IMR-90 (cell line): ENCODE measurements at regions not wholly inside any gene's neighbourhood (a gene's known extent, or its start where the extent isn't known, plus 50 kb on each side); places are given as distances from the start of the nearest gene placed in this dataset.

Experiments
- ATAC-seq: fragments of 200-7000 bp; cut with Tn5 transposase; 2 replicates; pipeline ENCODE4 v1.9.1; 2020; ENCODE audit warnings: low read depth, mild to moderate bottlenecking, moderate library complexity
- BruUV-seq: library from RNA; stranded (reverse); fragments of 400-500 nt; replicated peaks from 2 replicates; lab custom pipeline; 2021; lab: Mats Ljungman, UMichigan
- CTCF ChIA-PET: fragments of 300-600 bp; formaldehyde crosslinking; extraction: SDS; loops from one replicate; lab custom pipeline; 2021; ENCODE audit warnings: antibody characterized with exemption; lab: Yijun Ruan, JAX
- POLR2A ChIA-PET: fragments of 300-600 bp; sonication (Branson Sonifier 250); formaldehyde crosslinking; loops from one replicate; lab custom pipeline; 2022; ENCODE audit warnings: antibody characterized with exemption; ENCODE audit not compliant: unreplicated experiment; lab: Charles Lee
- DNase-seq: peaks from one replicate; pipeline ENCODE4 v3.0.0; 2013
- H2AFZ ChIP-seq: replicated peaks from 2 replicates; pipeline ENCODE3; 2013; ENCODE audit warnings: low read length, mild to moderate bottlenecking; ENCODE audit not compliant: poor library complexity
- H2AK5ac ChIP-seq: 2 replicates; pipeline ENCODE4 v1.6.1; 2013; ENCODE audit warnings: low read depth, low read length, inconsistent platforms
- H2AK9ac ChIP-seq: replicated peaks from 2 replicates; pipeline ENCODE3; 2013; ENCODE audit warnings: mild to moderate bottlenecking, low read depth, low read length, moderate library complexity; ENCODE audit not compliant: poor library complexity
- H2BK120ac ChIP-seq: 2 replicates; pipeline ENCODE4 v1.6.1; 2013; ENCODE audit warnings: low read depth, low read length, inconsistent platforms
- H2BK15ac ChIP-seq: 3 replicates; pipeline ENCODE4 v1.6.1; 2013; ENCODE audit warnings: low read depth, low read length, inconsistent platforms
- H2BK20ac ChIP-seq: 2 replicates; pipeline ENCODE4 v1.6.1; 2013; ENCODE audit warnings: low read depth, mild to moderate bottlenecking, inconsistent platforms, low read length, moderate library complexity
- H2BK5ac ChIP-seq: 2 replicates; pipeline ENCODE4 v1.6.1; 2013; ENCODE audit warnings: mild to moderate bottlenecking, low read depth, low read length, inconsistent platforms; ENCODE audit not compliant: poor library complexity, severe bottlenecking
- H3K14ac ChIP-seq: replicated peaks from 2 replicates; pipeline ENCODE4 v1.6.1; 2013; ENCODE audit warnings: low read depth, low read length, inconsistent platforms
- H3K18ac ChIP-seq: 2 replicates; pipeline ENCODE4 v1.6.1; 2013; ENCODE audit warnings: low read depth, low read length, control low read depth
- H3K23ac ChIP-seq: 2 replicates; pipeline ENCODE4 v1.6.1; 2013; ENCODE audit warnings: low read depth, low read length, inconsistent platforms
- H3K27ac ChIP-seq: 2 replicates; pipeline ENCODE4 v1.5.1; 2013; ENCODE audit warnings: mild to moderate bottlenecking, control low read depth, low read length; ENCODE audit not compliant: insufficient read depth
- H3K27me3 ChIP-seq: 2 replicates; pipeline ENCODE4 v1.6.1; 2013; ENCODE audit warnings: low read length; ENCODE audit not compliant: control insufficient read depth, insufficient read depth
- H3K36me3 ChIP-seq: 2 replicates; pipeline ENCODE4 v1.6.1; 2013; ENCODE audit warnings: low read length, mixed read lengths; ENCODE audit not compliant: control insufficient read depth, insufficient read depth
- H3K4ac ChIP-seq: 2 replicates; pipeline ENCODE4 v1.6.1; 2013; ENCODE audit warnings: low read depth, low read length, inconsistent platforms
- H3K4me1 ChIP-seq: 2 replicates; pipeline ENCODE4 v1.6.1; 2013; ENCODE audit warnings: low read length, mixed read lengths; ENCODE audit not compliant: control insufficient read depth, insufficient read depth
- H3K4me2 ChIP-seq: 2 replicates; pipeline ENCODE4 v1.6.1; 2013; ENCODE audit warnings: low read depth, mild to moderate bottlenecking, control low read depth, low read length, moderate library complexity
- H3K4me3 ChIP-seq: 2 replicates; pipeline ENCODE4 v1.5.1; 2013; ENCODE audit warnings: low read depth, mild to moderate bottlenecking, control low read depth, low read length, moderate library complexity; ENCODE audit not compliant: insufficient read depth
- H3K56ac ChIP-seq: 2 replicates; pipeline ENCODE4 v1.6.1; 2013; ENCODE audit warnings: low read length, inconsistent platforms; ENCODE audit not compliant: insufficient read depth; ENCODE audit errors: extremely low read depth
- H3K79me1 ChIP-seq, 2 experiments: 2 replicates each; pipeline ENCODE4 v1.6.1; 2013; ENCODE audit warnings: low read length in 2 of 2, inconsistent platforms in 1 of 2, low read depth in 1 of 2
- H3K9ac ChIP-seq: 2 replicates; pipeline ENCODE4 v1.6.1; 2013; ENCODE audit warnings: low read depth, low read length, control low read depth
- H3K9me1 ChIP-seq: 2 replicates; pipeline ENCODE4 v1.6.1; 2013; ENCODE audit warnings: low read length, inconsistent platforms; ENCODE audit not compliant: insufficient read depth
- H3K9me3 ChIP-seq: 2 replicates; pipeline ENCODE4 v1.6.1; 2013; ENCODE audit warnings: low read length; ENCODE audit not compliant: control insufficient read depth, insufficient read depth
- H4K20me1 ChIP-seq: 2 replicates; pipeline ENCODE4 v1.6.1; 2013; ENCODE audit warnings: low read length, inconsistent platforms; ENCODE audit not compliant: insufficient read depth
- H4K5ac ChIP-seq: 2 replicates; pipeline ENCODE4 v1.6.1; 2013; ENCODE audit warnings: mild to moderate bottlenecking, low read depth, low read length, control low read depth
- H4K8ac ChIP-seq, 2 experiments: 2 replicates each; pipeline ENCODE4 v1.6.1; 2013; ENCODE audit warnings: low read depth in 2 of 2, low read length in 2 of 2, control low read depth in 1 of 2, inconsistent platforms in 1 of 2
- H4K91ac ChIP-seq: 2 replicates; pipeline ENCODE4 v1.6.1; 2013; ENCODE audit warnings: low read depth, low read length, inconsistent platforms; ENCODE audit not compliant: insufficient read depth
- CTCF ChIP-seq: conservative IDR thresholded peaks from 2 replicates; pipeline ENCODE4 v1.5.1; 2012; ENCODE audit warnings: mild to moderate bottlenecking, low read depth, low read length, improper control_type of control experiment
- RFX5 ChIP-seq: IDR thresholded peaks from 2 replicates; pipeline ENCODE4 v1.8.0; 2012; ENCODE audit warnings: low read depth, mild to moderate bottlenecking, low read length, moderate library complexity
- WGBS, 2 experiments: methylation state at CpG; one replicate each; pipeline versions ENCODE4 v1.1.5 to v1.1.7; 2013; ENCODE audit warnings: missing lambda C conversion rate in 2 of 2; ENCODE audit not compliant: insufficient read length in 1 of 2; ENCODE audit errors: extremely low coverage in 2 of 2; 5-methylcytosine and 5-hydroxymethylcytosine counted together
- dilution Hi-C: fragments of 300-500 bp; cut with HindIII; formaldehyde crosslinking; loops from one replicate; pipeline ENCODE4 v1.14.3; 2018; ENCODE audit warnings: low sequenced_read_pairs; ENCODE audit not compliant: unreplicated experiment
- in situ Hi-C: fragments of 300-500 bp; cut with MboI; formaldehyde crosslinking; loops from 3 replicates; pipeline ENCODE4 v1.14.3; 2019; ENCODE audit warnings: low sequenced_read_pairs, inconsistent platforms, mixed read lengths
- intact Hi-C: fragments of 100-400 bp; cut with micrococcal nuclease; formaldehyde crosslinking; loops from 2 replicates; pipeline ENCODE4 v1.10.0; 2022

GRCh38 chr15:31848621-31849020 lies 181.7 kb upstream of the CHRNA7 start:
- ChIA-PET POLR2A (no interaction called here), CTCF (no interaction called here)
- intact Hi-C loops = no loop called here
- Histone ChIP-seq H3K14ac (no peak overlapping the region), H2BK15ac (no peak overlapping the region), H2AK5ac (no peak overlapping the region), H4K5ac (no peak overlapping the region), H3K23ac (no peak overlapping the region), H4K20me1 (no peaks in the 10 kb centered on the region), H3K56ac (no peak overlapping the region), H3K36me3 (no peaks in the 10 kb centered on the region), H3K18ac (no peak overlapping the region), H3K9me1 (no peaks in the 10 kb centered on the region), H3K4me2 (no peak overlapping the region), H4K91ac (no peak overlapping the region), H2AFZ (no peak overlapping the region), H3K79me1 (no peaks in the 10 kb centered on the region), H3K9ac (no peak overlapping the region), H2BK5ac (no peak overlapping the region), H3K4me1 (no peaks in the 10 kb centered on the region), H2BK120ac (no peak overlapping the region), H2BK20ac (no peak overlapping the region), H3K27me3 (no peaks in the 10 kb centered on the region), H3K4me3 (no peak overlapping the region), H2AK9ac (no peak overlapping the region), H3K27ac (no peak overlapping the region), H3K4ac (no peak overlapping the region), H4K8ac (no peak overlapping the region), H3K9me3 (no peaks in the 10 kb centered on the region; the same call in 1 of the 2 replicates)
- no peak for TF ChIP-seq RFX5
- no peak for TF ChIP-seq CTCF
- DNase-seq (no peak), ATAC-seq (no peak)
- BruUV-seq = no TSS peak
- dilution Hi-C loops = no loop called here
- in situ Hi-C loops = no loop called here
- WGBS, 2 experiments = no CpG with 5 or more reads among the region's 1 CpG
